NCI-H526 treated with DMSO at 0.1 percent for 48 hours (cell line): ENCODE measurements at regions not wholly inside any gene's neighbourhood (a gene's known extent, or its start where the extent isn't known, plus 50 kb on each side); places are given as distances from the start of the nearest gene placed in this dataset.

Experiments
- DNase-seq: peaks from one replicate; lab custom pipeline; 2025; lab: John Stamatoyannopoulos, UW

DNA sequence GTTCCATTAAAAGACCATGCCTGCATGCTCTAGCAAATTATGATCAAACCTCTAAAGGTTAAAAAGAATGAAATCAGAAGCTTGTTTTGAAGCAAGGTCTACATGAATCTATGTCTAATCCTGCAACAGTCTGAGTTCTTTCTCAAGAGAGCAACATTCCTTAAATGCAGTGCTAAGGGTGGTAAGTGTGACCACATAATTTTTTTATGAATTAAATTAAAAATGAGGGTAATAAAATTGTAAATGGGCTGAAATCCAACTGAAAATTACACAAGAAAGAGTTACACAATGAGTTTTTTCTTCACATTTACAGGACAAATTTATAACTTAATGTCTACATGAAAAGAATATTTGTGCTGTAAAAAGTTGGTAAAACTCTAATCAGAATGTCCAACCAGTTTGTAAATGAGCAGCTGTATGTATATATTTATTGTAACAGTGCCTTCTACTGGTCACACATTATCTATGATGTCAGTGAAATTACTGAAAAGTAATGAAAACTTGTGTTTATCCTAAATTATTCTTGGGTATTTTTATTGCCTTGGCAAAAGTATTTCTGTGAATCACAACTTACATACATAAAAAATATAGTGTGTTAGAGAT lies 336.3 kb upstream of the PITX2 start:
- DNase-seq, result no peak

GRCh38 chr4:110961066-110961465 lies 338.2 kb upstream of the PITX2 start:
- no peak for DNase-seq

DNA sequence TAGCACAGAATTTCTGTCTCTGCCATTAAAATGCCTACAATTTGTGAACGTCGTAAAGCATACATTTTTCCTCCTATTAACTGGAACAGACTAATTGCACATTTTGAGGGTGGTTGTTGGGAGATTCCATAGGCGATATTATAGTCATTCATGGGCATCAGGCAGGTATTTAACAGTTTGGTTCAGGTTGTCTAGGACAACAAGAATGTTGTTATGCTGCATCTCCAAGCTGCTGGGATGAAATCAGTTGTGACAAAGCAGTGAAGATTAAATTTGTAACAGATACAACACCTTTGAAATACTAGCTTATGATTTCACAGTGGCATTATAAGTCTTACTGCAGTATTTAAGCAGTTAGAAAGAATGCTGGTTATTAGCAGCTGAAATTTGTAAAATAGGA lies 339.7 kb upstream of the PITX2 start:
- no peak for DNase-seq

DNA sequence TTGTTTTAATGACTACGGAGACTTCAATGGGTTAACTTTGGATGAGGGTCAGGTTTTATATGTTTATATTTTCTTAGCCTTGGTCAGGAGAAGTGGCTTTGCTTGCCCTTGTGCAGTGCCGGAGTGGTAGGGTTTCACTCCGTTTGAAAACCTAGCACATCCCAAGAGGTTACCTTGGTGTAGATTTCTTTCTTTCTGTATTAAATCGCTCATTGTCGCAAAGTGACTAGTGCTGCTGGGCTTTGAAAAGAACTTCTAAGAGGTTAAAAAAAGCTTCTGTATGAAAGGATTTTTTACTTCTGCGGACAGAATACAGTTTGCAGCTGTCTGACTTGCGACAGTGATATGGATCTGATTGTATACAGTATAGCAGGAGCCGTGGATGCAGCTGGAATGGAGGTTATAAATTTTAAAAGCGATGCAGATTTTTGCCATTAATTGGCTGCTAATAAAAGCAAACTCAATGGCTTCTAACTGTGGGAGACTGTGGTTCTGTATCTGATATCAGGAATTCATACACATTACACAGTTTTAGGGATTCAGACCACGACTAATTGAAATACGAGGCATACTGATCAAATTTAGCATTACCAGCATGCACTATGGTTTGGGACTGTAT lies 340.9 kb upstream of the PITX2 start:
- DNase-seq, result no peak

GRCh38 chr4:110967936-110968335 lies 345.1 kb upstream of the PITX2 start:
- no peak for DNase-seq

DNA sequence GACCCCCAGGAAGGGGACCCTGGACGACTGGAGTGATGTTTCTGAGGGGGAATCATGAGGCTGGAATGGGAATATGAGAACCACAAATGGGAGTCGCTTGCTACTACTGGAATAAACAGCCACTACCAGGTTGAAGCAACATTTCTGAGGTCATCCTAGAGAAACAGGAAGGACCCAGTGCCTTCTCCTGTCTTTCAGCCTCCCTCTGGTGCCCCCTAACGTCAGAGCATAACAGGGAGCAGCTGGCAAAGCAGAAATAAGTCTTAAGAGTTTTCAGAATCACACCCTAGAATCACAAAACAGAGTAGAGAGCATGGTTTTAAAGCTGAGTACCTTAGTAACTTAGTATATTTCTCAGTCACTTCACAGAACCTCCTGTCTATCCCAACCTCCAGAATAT lies 347.8 kb upstream of the PITX2 start:
- DNase-seq, result peak; percentile 6

DNA sequence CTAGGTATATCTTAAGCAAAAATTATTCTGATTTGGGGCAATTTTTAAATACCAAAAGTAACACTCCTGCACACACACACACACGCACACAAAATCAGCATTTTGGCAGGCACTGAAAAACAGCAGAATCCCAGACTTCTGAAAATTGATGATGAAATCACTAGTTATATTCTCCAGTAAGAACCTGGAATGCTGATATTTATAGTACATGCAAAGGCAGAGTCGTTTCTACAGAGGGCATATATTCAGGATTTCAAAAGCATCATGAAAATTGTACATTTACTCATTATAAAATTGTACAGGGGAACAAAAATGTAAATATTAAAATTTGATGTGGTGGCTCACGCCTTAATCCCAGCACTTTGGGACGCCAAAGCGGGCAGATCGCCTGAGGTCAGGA lies 352.5 kb upstream of the PITX2 start:
- DNase-seq, result no peak

GRCh38 chr4:110977554-110977953 lies 354.7 kb upstream of the PITX2 start:
- DNase-seq, result no peak

DNA sequence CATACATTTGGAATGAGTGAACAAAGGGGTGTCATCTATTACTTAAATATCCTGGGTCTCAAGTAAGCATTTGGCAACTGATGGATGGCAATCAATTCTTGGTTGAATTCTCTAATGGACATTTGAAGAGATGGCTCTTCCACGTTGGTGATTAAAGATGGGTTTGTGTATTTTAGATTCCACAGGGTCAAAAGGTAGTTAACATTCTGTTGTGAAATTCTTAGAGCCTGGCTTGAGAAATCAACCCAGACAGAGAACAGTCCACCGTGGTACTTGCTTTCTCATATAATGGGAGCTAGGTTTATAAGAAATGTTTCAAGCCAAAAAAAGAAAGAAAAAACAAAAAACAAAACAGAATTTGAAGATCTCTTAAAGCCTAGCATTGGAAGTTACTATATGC lies 355.9 kb upstream of the PITX2 start:
- no peak for DNase-seq

GRCh38 chr4:110982486-110982885 lies 359.6 kb upstream of the PITX2 start:
- DNase-seq, result no peak

- no peak for DNase-seq
Observed at GRCh38 chr4:110988722-110989121, 365.8 kb upstream of the PITX2 start.

DNA sequence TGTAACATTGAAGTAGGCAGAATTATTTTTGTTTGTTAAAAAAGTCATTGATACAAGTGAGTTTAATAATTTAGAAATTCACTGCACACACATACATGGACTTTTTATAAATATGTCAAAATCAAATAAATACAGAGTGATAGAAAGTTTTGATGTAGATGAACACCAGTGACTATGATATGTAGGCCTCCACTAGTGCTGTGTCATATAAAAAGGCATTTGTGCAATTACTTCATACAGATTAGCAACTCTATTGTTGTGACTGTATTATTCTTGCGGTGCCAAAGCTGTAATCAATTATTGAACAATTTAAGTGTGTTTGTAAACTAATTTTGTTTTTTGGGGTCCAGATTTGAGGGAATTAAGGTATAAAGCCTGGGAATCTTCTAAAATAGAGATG lies 366.2 kb upstream of the PITX2 start:
- no peak for DNase-seq

DNA sequence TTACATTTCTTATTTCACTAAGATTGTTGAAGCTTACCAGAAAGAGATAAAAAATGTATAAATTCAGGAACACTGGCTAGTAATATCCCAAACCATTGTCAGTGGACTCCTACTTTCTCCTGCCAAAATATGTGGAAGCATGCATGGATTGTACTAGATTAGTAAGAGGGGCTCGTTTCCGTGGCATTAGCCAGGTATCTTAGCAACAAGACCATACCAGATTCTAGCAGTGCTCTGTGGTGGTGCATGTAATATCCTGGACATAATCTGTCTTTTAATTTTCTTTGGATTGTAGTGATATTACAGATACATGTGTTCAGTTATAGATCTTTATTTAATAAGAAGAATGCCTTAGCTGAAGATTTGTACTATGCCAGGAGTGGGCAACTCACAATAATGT lies 371.9 kb upstream of the PITX2 start:
- DNase-seq, result no peak

- DNase-seq, result no peak
Observed at GRCh38 chr4:110998320-110998719, 375.4 kb upstream of the PITX2 start.

GRCh38 chr4:111011458-111011857 lies 388.6 kb upstream of the PITX2 start:
- DNase-seq, result no peak

GRCh38 chr4:111013846-111014245 lies 391.0 kb upstream of the PITX2 start:
- no peak for DNase-seq

DNA sequence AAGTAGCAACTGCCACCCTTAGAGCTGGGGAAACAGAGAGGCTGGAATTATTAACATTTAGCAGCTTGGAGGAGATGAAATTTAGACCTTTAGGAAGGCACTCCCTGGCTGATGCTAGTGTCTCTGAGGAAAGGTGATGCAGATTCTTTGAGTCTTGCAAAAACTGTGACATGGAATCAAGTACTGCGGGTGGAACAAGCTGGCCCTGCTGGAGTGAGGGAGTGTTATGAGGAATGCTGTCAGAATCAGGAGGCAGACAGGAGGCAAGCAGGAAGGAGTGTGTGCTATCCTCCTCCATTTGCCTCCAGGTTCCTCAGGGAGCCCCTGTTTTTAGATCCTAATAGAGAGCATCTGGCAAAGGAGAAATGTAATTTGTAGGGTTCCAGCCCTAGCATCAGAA lies 391.7 kb upstream of the PITX2 start:
- DNase-seq, result no peak

DNA sequence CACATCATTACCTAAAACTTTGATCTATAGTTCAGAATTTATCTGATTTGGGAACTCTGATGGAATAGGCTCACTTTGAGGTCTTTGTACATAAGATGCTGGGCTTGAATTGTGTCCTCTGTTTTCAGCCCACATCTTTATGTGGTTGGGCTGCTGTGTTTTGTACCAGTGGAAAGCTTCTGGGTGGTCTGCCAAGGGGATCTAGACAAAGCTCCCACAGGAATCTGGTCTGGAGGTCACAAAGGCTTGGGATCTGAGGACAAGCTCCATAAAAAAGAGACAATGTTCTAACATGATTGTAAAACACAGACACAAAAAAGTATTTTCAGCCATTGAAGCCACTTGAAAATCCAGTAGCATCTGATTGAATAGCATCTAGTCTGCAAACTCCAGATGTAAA lies 393.5 kb upstream of the PITX2 start:
- DNase-seq, result no peak

GRCh38 chr4:111018216-111018615 lies 395.3 kb upstream of the PITX2 start:
- no peak for DNase-seq

DNA sequence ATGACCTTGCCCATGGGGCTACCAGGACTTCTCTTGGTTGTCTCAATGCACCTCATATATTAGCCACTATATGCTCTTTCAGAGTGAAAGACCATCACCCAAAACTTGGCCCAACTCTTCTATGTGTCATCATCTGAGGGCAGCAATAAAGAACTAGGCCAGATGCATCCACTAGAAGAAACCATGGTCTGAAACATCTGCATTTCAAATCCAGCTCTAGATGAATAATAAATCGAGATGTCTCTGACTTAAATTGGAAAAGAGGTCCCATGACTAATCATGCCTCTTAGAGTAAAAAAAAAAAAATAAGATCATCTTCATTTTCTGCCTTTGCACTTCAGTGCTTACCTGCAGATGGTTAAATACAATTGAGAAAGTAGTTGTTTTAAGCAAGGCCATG lies 397.6 kb upstream of the PITX2 start:
- no peak for DNase-seq

- no peak for DNase-seq
Observed at GRCh38 chr4:111020961-111021360, 398.1 kb upstream of the PITX2 start.

DNA sequence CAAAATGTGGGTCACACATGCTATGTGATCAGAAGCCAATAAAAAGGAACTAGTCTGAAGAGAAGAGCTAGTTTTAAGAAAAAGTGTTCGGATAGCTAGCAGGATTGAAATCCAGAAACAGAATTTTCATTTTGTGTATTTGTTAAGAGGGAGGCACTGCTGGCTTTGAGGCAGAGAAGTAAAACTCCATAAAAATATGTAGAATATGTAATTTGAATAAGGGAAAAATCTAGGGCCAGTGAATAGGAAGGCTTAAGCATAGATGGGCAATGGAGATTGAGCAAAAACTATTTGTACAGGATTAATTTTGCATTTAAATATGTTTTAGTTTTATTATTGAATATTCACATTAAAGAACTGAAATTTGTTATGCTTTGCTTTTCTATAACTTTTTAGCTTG lies 399.9 kb upstream of the PITX2 start:
- no peak for DNase-seq

GRCh38 chr4:111027526-111027925 lies 404.6 kb upstream of the PITX2 start:
- DNase-seq, result no peak

GRCh38 chr4:111028795-111029194 lies 405.9 kb upstream of the PITX2 start:
- peak; percentile 26 for DNase-seq
